ENCODE measurements at regions not wholly inside any gene's neighbourhood (a gene's known extent, or its start where the extent isn't known, plus 50 kb on each side); places are given as distances from the start of the nearest gene placed in this dataset.
"Not testable (repeated sequence)": the region's sequence is repeated elsewhere in the genome, so short reads cannot be mapped to it uniquely, and the experiment has no call there.

GRCh38 chr14:106631879-106632278 is 1105.5 kb downstream of the TMEM121 start:
- Histone ChIP-seq H3K4me1 (ENCODE audit: control insufficient read depth in 4 of 4, insufficient read depth in 4 of 4, low read length in 3 of 4) (no peaks in the 10 kb centered on the region), H3K36me3 (ENCODE audit: control insufficient read depth in 4 of 4, insufficient read depth in 3 of 4, low read depth in 1 of 4, low read length in 3 of 4) (no peaks in the 10 kb centered on the region), H3K27me3 (ENCODE audit: control insufficient read depth in 4 of 4, insufficient read depth in 4 of 4, low read length in 3 of 4) (peaks cover 0 to 7% (median 3%) of the 10 kb centered on the region in 4 donors), H3K4me3 (ENCODE audit: low read depth in 1 of 3, low read length in 3 of 3) (no peak overlapping the region), H3K27ac (ENCODE audit: low read depth in 1 of 2, low read length in 2 of 2) (no peak overlapping the region), H3K9ac (ENCODE audit: low read depth in 1 of 2, low read length in 2 of 2) (no peak overlapping the region), H3K9me3 (ENCODE audit: control insufficient read depth in 4 of 4, low read length in 3 of 4) (no peaks in the 10 kb centered on the region)
- no peak for TF ChIP-seq HNF4G (IDR thresholded peaks at IDR 0.05)
- TF ChIP-seq RAD21 (IDR thresholded peaks at IDR 0.05), result no peak
- TF ChIP-seq ATF3 (IDR thresholded peaks at IDR 0.05), result no peak
- TF ChIP-seq FOXA2 (IDR thresholded peaks at IDR 0.05), result no peak
- TF ChIP-seq NR2F2 (IDR thresholded peaks at IDR 0.05), result no peak
- no peak for TF ChIP-seq FOXA1 (IDR thresholded peaks at IDR 0.05)
- no peak for TF ChIP-seq SP1 (IDR thresholded peaks at IDR 0.05)
- no peak for TF ChIP-seq JUND (IDR thresholded peaks at IDR 0.05)
- TF ChIP-seq TAF1 (conservative IDR thresholded peaks at IDR 0.05), result no peak
- no peak for TF ChIP-seq MAX (IDR thresholded peaks at IDR 0.05)
- TF ChIP-seq RXRA (IDR thresholded peaks at IDR 0.05), result no peak
- no peak for TF ChIP-seq HNF4A (conservative IDR thresholded peaks at IDR 0.05)
- DNase-seq (ENCODE audit: low spot score), result no peak
- 61% methylated on average over 6 of the region's 6 CpGs for WGBS

- no peak overlapping the region for H3K9ac ChIP-seq (ENCODE audit: low read depth in 1 of 2, low read length in 2 of 2)
- WGBS, result 58% methylated on average over 2 of the region's 2 CpGs
- H3K4me1 ChIP-seq (ENCODE audit: control insufficient read depth in 4 of 4, insufficient read depth in 4 of 4, low read length in 3 of 4), result no peaks in the 10 kb centered on the region
- no peak overlapping the region for H3K4me3 ChIP-seq (ENCODE audit: low read depth in 1 of 3, low read length in 3 of 3)
- DNase-seq (ENCODE audit: low spot score), result no peak
- H3K27ac ChIP-seq (ENCODE audit: low read depth in 1 of 2, low read length in 2 of 2), result no peak overlapping the region
- TF ChIP-seq ZBTB33 (IDR thresholded peaks at IDR 0.05) (no peak), RXRA (IDR thresholded peaks at IDR 0.05) (no peak), HNF4A (conservative IDR thresholded peaks at IDR 0.05) (no peak), SP1 (IDR thresholded peaks at IDR 0.05) (no peak), ATF3 (IDR thresholded peaks at IDR 0.05) (no peak), GABPA (IDR thresholded peaks at IDR 0.05 in 1 of 2, conservative IDR thresholded peaks at IDR 0.05 in 1 of 2) (no peak), FOXA1 (IDR thresholded peaks at IDR 0.05) (no peak)
- H3K36me3 ChIP-seq (ENCODE audit: control insufficient read depth in 4 of 4, insufficient read depth in 3 of 4, low read depth in 1 of 4, low read length in 3 of 4), result no peaks in the 10 kb centered on the region
- H3K27me3 ChIP-seq (ENCODE audit: control insufficient read depth in 4 of 4, insufficient read depth in 4 of 4, low read length in 3 of 4), result peaks cover 0 to 7% (median 3%) of the 10 kb centered on the region in 4 donors
- no peaks in the 10 kb centered on the region for H3K9me3 ChIP-seq (ENCODE audit: control insufficient read depth in 4 of 4, low read length in 3 of 4)
These were observed 1107.3 kb downstream of the TMEM121 start for GRCh38 chr14:106633721-106634120.

- Histone ChIP-seq H3K27ac (ENCODE audit: low read depth in 1 of 2, low read length in 2 of 2) (no peak overlapping the region), H3K36me3 (ENCODE audit: control insufficient read depth in 4 of 4, insufficient read depth in 3 of 4, low read depth in 1 of 4, low read length in 3 of 4) (no peaks in the 10 kb centered on the region), H3K9ac (ENCODE audit: low read depth in 1 of 2, low read length in 2 of 2) (no peak overlapping the region), H3K27me3 (ENCODE audit: control insufficient read depth in 4 of 4, insufficient read depth in 4 of 4, low read length in 3 of 4) (peaks cover 0 to 7% (median 3%) of the 10 kb centered on the region in 4 donors), H3K4me3 (ENCODE audit: low read depth in 1 of 3, low read length in 3 of 3) (no peak overlapping the region), H3K9me3 (ENCODE audit: control insufficient read depth in 4 of 4, low read length in 3 of 4) (no peaks in the 10 kb centered on the region), H3K4me1 (ENCODE audit: control insufficient read depth in 4 of 4, insufficient read depth in 4 of 4, low read length in 3 of 4) (no peaks in the 10 kb centered on the region)
- TF ChIP-seq SP1 (IDR thresholded peaks at IDR 0.05), result no peak
- no peak for DNase-seq (ENCODE audit: low spot score)
- 27% methylated on average over 4 of the region's 4 CpGs for WGBS
These were observed 1109.2 kb downstream of the TMEM121 start for GRCh38 chr14:106635569-106635968.

GRCh38 chr14:106638786-106639452 is 1112.5 kb downstream of the TMEM121 start:
- not testable (repeated sequence) for DNase-seq (ENCODE audit: low spot score); H3K4me3 ChIP-seq (ENCODE audit: low read depth in 1 of 3, low read length in 3 of 3); H3K36me3 ChIP-seq (ENCODE audit: control insufficient read depth in 4 of 4, insufficient read depth in 3 of 4, low read depth in 1 of 4, low read length in 3 of 4); H3K9me3 ChIP-seq (ENCODE audit: control insufficient read depth in 4 of 4, low read length in 3 of 4); H3K27ac ChIP-seq (ENCODE audit: low read depth in 1 of 2, low read length in 2 of 2); H3K9ac ChIP-seq (ENCODE audit: low read depth in 1 of 2, low read length in 2 of 2); H3K4me1 ChIP-seq (ENCODE audit: control insufficient read depth in 4 of 4, insufficient read depth in 4 of 4, low read length in 3 of 4); H3K27me3 ChIP-seq (ENCODE audit: control insufficient read depth in 4 of 4, insufficient read depth in 4 of 4, low read length in 3 of 4)
- WGBS, result 49% methylated on average over 23 of the region's 25 CpGs
